HG03460 (cell line): ENCODE measurements at regions not wholly inside any gene's neighbourhood (a gene's known extent, or its start where the extent isn't known, plus 50 kb on each side); places are given as distances from the start of the nearest gene placed in this dataset.

Source experiments
- ATAC-seq: cut with Tn5 transposase; IDR thresholded peaks from one replicate; pipeline ENCODE4 v1.9.1; 2021; ENCODE audit not compliant: unreplicated experiment

DNA sequence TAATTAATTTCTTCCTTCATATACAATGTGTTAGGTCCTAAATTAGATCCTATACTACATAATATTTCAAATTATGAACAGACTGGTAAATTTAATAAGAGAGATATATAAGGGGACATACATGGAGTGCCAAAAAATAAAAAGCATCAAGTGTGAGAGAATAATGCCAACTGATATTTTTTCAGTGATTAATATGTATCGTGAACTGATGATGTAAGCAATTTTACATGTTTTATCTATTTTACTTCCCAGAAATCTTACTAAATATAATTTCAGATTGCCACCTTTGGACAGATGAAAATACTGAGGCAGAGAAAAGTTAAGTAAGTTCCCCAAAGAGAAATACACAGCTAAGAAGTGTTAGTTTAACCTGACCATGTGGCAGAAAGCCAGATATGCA lies 870.8 kb downstream of the SLITRK5 start:
- ATAC-seq: no peak

DNA sequence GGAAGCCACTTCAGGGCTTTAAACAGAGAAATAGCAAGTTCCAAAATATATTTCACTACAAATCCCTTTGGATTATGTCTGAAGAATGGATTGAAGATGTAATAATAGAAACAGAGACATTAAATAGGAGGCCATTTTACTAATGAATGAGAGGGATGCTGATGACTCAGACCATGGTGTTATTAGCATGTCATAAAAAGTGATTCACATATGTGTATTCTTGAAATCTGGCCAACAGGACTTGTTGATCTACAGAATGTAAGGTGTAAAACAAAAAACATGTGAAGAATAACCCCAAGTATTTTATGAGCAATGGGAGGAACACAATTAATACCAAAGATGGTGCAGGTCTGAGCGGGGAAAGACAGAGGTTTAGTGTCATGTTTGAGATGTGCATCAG lies 873.7 kb downstream of the SLITRK5 start:
- no peak for ATAC-seq

DNA sequence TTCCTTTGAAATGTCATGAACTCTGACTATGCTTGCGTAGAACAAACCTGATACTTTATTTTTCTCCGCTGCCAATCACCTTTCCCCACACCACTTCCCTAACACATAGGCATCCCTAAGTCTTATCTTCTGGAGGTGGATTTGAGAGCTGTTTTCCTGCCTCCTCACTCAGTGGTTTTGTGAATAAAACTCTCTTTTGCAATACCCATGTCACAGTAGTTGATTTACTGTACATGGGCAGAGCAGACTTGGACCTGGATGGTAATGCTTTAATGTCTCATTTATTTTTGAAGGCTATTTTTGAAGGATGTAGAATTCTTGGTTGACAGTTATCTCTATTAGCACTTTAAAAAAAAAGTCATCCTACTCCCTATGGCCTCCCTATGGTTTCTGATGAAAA lies 881.8 kb downstream of the SLITRK5 start:
- no peak for ATAC-seq

DNA sequence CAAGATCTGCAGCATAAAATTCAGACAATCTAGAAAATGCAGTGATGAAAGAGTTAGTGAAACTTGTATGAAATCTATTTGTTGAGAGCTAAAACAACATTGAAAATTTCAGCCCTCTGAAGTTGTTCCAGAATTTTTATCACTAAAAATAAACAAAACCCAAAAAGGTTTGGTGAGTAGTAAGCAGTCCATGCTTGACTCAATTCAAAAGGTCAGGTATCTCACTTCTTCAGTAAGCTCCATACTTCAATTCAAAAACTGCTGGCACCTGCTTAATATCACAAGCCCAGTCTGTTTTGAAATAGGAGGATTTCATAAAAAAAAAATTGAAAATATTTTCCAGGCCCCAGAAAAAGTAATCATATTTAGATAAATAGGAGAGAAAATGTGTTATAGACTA lies 894.4 kb downstream of the SLITRK5 start:
- no peak for ATAC-seq

DNA sequence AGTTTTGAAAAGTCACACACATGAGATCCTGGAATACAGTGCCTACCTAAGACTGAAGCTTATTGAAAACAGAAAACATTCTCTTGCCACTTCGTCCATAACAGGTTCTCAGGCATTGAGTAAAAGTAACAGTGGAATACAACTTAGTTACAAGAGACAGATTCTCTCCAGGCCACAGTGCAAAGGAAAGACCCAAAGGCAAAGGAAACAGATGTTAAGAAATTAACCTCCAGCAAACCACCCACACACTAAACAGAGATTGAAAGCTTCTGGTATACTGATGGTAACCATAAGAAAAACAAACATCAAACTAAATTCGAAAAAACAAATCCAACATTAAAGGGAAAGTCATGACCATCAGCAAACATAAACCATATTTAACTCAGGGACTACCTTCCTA lies 914.7 kb downstream of the SLITRK5 start:
- no peak for ATAC-seq

DNA sequence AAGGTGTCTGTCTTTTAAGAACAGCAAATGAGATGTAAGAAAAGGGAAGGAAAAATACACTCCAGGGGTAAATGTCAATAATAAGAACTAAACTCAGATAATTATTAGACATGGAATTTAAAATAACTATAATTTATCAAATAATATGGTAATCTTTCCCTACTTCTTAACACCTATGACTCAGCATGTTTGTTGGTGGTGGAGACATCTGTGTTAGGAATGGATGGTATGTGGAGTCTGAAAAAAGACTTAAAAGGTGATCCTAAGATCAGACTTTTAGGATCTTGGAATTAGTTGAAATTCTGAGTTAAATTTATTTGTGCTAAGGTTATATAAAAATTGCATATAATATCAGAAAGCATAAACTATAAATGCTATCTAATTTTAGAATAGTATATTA lies 915.1 kb downstream of the SLITRK5 start:
- no peak for ATAC-seq

DNA sequence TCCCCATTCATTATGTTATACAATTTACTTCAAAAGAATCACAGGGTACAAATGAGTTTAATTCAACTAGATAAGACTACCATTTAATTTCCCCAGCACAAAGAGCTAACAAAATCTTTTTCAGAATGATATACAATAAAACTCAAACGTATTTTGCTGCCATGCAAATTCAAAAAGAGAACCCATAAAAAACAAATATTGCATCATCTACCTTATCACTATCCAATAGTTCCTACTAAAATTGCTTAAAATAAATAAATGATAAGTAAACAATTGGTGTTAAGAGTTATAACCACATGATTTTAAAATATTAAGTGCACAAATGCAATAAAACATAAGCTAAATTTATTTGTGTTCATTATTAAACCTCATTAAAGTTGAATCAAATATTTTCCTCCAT lies 919.4 kb downstream of the SLITRK5 start:
- no peak for ATAC-seq

DNA sequence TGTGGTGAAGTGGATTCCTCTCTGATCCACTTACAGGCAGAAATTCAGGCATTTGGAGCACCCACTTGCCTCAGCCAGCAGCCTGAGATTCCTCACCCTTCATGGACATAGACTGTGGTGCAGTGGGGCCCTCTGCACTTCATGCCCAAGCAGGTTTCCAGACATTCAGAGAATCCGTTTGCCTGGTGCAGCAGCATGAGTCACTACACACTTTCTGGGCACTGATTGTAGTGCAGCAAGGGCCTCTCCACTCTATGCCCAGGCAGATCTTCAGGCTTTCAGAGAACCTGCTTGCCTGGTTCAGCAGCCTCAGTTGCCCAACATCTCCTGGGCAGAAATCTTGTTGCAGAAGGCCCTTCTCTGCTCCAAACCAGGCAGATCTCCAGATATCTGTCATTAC lies 920.9 kb downstream of the SLITRK5 start:
- no peak for ATAC-seq

DNA sequence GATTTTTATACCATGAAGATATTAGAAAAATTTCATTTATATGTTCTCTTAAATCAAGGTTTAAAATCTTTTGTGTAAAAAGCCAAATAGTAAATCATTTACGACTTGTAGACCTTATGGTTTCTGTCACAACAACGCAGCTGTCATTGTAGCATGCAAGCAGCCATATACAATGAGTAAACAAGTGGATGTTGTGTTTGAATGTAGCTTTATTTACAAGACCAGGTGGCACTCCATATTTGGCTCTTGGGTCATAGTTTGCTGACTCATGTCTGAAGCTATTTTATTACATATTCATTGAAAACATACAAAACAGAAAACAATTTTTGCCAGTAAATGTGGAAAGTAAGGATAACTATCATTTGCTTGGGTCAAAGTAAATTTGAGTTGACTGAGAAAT lies 930.8 kb downstream of the SLITRK5 start:
- no peak for ATAC-seq

DNA sequence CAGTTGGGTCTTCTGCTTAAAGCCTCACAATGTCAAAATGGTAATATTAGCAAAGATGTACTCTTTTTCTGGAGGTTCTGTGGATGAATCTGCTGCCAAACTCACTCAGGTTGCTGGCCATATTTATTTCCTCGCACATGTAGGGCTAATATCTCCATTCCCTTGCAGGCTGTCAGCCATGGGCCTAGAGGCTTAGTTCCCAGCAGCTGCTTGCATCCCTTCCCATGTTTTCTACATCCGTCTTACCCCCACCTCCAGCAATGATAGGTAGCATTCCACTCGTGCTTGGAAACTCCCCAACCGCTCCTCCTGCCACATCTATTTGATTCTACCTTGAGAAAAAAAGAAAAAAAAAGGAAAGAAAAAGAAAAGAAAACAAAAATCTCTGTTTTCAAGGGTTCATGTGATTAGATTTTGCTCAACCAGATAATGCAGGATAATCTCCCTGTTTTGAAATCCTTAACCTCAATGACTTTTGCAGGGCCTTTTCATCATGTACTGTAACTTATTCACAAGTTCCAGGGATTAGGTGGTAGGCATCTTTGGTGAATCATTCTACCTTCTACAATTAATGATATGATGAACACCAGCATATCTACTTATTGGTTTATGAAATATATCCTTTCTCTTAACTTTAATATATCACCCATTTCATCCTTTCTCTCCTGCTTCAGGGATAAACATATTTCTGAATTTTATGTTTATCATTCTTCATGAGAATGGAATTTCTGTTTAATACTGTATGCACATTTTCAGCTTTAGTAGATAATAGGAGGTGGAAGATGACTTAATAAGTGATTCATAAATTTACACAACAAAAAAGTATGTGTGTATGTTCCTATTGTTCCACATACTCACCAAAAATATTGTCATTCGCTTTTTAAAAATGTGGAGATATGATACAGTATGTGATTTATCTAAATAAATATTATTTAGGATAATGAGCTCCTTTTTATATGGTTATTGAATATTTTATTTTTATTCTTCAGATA lies 931.9 kb downstream of the SLITRK5 start:
- no peak for ATAC-seq

DNA sequence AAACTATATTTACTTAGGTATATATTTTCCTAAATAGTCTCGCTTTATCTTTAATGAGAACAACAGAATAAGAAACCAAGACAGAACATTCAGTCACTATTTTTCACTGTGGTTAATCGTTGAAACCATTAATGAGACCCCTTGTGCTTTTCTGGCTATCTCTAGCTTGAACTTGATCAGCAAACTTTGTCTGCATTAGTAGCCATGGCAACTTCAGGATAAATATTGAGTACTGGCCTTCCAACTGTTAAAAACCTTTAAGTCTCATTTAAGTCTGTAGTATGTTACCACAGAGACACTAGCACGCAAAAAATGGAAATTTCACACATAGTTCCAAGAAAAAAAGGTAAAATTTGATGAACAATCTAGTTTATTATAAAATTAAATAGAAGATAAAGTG lies 946.0 kb downstream of the SLITRK5 start:
- no peak for ATAC-seq

DNA sequence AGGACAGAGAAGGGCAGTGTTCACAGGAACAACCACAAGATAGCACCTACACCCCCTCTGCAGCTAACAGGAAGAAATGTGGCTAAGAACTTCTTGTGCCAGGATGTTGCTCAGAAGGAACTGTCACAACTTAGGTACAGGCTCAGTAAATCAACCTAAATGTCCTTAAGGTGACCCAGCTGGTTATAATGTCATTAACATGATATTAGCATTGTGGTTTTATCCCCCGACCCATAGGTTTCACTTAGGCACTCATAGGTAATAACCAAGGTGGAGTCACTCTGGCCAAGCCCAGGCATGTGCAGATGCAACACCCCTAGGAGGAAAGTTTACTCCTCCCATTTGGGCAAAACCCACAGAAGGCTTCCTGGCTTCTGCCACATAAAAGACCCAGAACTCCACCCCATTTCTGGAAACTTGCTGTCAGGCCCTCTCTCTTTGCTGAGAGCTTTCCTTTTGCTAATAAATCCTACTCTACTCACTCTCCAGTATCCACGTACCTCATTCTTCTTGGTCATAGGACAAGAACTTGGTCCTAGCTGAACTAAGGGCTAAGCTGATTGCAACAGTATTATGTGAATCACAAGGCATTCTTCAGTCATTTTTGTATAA lies 951.3 kb downstream of the SLITRK5 start:
- ATAC-seq: no peak

DNA sequence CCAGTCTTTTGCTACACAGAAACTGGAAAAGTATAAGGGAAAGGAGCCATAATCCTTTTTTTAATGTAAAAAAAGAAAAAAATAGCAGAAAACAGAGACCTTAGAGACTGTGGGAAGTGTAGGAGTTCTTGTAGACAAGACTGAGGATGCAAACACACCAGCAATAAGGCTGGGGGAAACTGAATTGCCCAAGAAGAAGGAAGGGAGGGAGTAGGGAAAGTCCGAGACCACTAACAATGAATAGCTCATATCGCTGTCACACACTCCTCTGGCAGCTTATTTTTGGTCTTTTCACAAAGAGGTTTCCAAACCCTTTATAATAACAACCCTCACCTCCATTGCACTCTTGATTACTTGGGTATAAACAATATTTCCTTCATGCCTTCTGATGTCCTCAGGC lies 952.0 kb downstream of the SLITRK5 start:
- no peak for ATAC-seq

DNA sequence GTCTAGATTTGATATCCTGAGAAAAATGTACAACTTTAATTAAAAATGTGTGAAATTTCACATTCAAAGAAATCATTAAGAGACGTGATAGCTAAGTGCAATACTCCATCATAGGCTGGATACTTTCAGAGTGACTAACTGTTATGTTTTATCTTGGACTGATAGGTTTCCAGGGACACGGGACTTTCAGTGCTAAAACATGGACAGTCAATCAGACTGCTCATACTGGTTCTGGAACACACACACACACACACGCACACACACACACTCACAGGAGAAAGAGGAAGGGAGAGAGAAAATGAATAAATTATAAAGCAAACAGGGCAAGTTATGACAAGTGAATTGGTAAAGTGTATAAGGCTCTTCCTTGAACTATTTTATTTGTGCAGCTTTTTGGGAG lies 955.9 kb downstream of the SLITRK5 start:
- ATAC-seq: no peak

DNA sequence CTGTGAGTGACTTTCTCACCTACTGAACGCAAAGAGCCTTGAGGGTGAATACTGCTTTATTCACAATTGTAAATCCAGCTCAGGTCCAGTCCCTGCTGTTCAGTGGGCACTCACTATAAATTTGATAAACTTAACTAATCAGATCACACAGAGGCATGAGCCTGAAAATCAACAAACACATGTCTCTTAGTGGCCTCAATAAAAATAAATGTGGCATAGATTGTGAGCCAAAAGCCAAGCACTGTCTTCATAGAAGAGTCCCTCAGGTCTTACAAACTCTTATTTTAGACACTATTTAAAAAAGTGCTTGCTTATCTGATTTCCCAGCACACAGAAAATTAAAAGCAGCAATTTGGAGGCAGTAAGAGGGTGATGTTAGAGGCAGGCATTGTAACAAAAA lies 957.7 kb downstream of the SLITRK5 start:
- ATAC-seq: no peak

DNA sequence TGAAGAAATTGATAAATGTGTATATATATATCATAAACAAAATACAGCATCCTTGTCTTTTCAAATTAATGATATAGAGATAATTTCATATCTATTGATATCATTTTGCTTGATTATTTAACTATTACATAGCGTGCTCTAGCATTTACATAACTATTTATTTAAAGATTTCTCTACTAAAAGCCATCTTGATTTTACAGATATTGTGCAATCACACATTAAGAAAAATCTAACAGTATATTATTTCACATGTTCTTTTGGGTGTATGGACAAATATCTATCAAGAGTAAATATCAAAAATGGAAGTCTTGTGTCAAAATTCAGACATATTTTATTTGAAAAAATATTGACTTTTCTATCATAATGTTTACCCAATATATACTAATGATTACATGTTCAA lies 966.8 kb downstream of the SLITRK5 start:
- ATAC-seq: no peak

DNA sequence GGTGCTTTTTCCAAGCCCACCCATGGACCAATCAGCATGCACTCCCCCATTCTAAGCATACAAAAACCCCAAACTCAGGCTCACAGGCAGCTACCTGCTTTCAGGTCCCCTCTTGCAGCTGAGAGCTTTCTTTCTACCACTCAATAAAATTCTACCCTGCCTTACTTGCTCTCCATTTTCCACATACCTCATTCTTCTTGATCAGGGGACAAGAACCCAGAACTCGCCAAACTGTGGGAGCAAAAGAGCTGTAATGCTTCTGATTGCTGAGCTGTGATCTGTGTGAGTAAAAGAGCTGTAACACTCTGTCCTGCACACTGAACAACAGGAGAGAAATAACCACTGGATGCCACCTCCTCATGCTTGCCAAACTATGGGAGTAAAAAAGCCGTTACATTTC lies 972.1 kb downstream of the SLITRK5 start:
- ATAC-seq: no peak

DNA sequence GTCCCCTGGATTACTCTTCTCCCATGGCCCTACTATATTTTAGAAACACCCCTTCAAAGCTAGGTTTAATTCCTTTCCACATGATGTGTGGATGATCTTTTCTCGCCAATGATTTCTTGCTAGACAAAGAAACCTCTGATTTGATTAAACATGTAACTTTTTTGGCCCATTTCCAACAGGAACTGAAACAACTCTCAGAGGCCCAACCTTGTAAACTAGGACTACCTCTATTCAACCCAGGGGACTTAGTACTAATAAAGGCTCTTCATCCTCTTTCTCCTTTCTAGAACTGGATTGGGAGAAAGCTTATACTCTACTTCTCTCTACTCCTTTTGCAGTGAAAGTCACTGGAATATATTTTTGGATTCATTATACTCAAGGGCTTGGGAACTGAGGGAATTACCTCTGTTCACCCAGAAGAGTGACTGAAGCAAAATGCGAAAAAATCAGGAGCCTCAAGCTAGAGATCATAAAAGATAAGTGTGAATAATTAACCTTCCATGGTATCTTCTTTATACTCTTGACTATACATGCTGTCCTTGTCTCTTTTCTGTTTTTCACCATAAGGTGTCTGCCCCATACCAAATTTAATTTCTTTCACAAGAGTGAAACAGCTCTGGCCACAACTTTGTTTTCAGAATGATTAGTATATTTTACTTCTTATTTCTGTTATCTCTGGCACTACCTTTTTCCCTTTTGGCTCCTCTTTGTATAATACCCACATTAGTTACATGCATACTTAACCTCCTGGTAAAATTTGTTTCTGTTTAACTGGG lies 977.6 kb downstream of the SLITRK5 start:
- peak; percentile 65 for ATAC-seq

DNA sequence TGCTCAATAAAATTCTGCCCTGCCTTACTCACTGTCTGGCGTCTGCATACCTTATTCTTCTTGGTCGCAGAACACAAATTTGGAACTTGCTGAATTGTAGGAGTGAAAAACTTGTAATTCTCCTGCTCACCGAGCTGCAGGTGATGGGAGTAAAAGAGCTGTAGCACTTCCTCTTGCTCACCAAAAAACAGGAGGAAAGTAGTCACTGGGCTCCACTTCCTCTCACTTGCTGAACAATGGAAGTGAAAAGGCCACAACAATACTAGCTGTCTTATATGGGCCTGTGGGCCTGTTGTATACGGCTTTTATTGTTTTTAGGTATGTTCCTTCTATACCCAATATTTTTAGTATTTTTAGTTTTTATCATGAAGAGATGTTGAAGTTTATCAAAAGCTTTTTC lies 978.7 kb downstream of the SLITRK5 start:
- no peak for ATAC-seq

DNA sequence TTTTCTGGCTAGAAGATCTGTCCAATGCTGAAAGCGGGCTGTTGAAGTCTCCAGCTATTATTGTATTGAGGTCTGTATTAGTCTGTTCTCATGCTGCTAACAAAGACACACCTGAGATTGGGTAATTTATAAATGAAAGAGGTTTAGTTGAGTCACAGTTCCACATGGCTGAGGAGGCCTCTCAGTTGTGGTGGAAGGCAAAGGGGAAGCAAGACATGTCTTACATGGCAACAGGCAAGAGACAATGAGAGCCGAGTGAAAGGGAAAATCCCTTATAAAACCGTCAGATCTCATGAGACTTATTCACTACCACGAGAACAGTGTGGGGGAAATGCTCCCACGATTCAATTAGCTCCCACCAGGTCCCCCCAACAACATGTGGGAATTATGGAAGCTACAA lies 980.4 kb downstream of the SLITRK5 start:
- ATAC-seq: no peak

DNA sequence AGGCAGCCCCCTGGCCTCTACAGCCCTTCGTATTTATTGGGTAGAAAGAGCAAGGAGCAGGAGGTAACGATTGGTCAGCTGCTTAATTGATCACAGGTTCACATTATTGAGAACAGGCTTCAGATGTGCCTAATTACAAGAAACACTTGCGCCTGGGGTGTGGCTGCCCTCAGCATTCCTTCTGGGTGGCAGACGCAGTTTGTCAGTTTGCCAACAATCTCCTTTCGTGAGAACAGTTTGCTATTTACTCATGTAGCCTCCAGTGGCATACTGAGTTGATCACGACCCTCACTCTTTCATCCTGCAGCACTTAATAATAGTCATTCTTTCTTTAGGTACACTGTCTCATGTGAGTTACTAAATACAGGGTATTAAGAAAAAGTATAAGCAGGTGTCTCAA lies 985.6 kb downstream of the SLITRK5 start:
- no peak for ATAC-seq

DNA sequence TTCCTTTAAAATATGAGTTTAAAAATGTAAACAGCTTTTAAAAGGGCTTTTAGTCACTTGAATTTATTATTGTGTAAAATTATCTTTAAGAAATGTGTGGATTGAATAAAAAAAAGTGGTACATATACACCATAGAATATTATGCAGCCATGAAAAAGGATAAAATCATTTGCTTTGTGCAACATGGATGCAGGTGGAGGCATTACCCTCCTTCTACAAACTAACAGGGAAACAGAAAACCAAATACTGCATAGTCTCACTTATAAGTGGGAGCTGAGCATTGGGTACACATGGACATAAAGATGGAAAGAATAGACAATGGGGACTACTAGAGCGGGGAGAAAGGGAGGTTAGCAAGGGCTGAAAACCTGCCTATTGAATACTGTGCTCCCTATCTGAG lies 999.3 kb downstream of the SLITRK5 start:
- no peak for ATAC-seq
